ENCODE measurements at regions not wholly inside any gene's neighbourhood (a gene's known extent, or its start where the extent isn't known, plus 50 kb on each side); places are given as distances from the start of the nearest gene placed in this dataset.

GRCh38 chr16:35188288-35189155 lies 1729.1 kb downstream of the TP53TG3F start:
- Histone ChIP-seq H3K79me2 (ENCODE audit: control insufficient read depth, low read length) (no peaks in the 10 kb centered on the region), H3K36me3 (ENCODE audit: control insufficient read depth, low read length) (no peaks in the 10 kb centered on the region), H3F3A (ENCODE audit: control insufficient read depth, insufficient read depth) (no peaks in the 10 kb centered on the region), H3K9me3 (ENCODE audit: control insufficient read depth, insufficient read depth, low read length) (peaks cover 11% of the 10 kb centered on the region; the same call in 1 of the 2 replicates), H3K4me1 (ENCODE audit: control insufficient read depth, low read length) (no peaks in the 10 kb centered on the region), H3K27me3 (ENCODE audit: control insufficient read depth, low read length) (no peaks in the 10 kb centered on the region), H3K4me3 (ENCODE audit: low read length) (no peak overlapping the region), H3K27ac (ENCODE audit: low read depth, low read length) (no peak overlapping the region), H3K9me2 (replicated peaks; ENCODE audit: control insufficient read depth, low read length) (no peaks in the 10 kb centered on the region), H3K4me2 (ENCODE audit: low read length) (no peak overlapping the region), H4K20me1 (ENCODE audit: control insufficient read depth, insufficient read depth, low read depth, low read length) (no peaks in the 10 kb centered on the region)
- TF ChIP-seq CTCF (IDR thresholded peaks at IDR 0.05; ENCODE audit: low read depth, low read length, poor library complexity, severe bottlenecking) (no peak), EZH2phosphoT487 (IDR thresholded peaks at IDR 0.05; ENCODE audit: borderline replicate concordance, low read length) (no peak)

GRCh38 chr16:35192993-35193392 lies 1733.6 kb downstream of the TP53TG3F start:
- H3K4me3 ChIP-seq (ENCODE audit: low read length) = no peak overlapping the region
- no peaks in the 10 kb centered on the region for H3K79me2 ChIP-seq (ENCODE audit: control insufficient read depth, low read length)
- TF ChIP-seq EZH2phosphoT487 (IDR thresholded peaks at IDR 0.05; ENCODE audit: borderline replicate concordance, low read length) = no peak
- TF ChIP-seq CTCF (IDR thresholded peaks at IDR 0.05; ENCODE audit: low read depth, low read length, poor library complexity, severe bottlenecking) = no peak
- H3K4me1 ChIP-seq (ENCODE audit: control insufficient read depth, low read length) = no peaks in the 10 kb centered on the region
- no peaks in the 10 kb centered on the region for H3F3A ChIP-seq (ENCODE audit: control insufficient read depth, insufficient read depth)
- no peaks in the 10 kb centered on the region for H4K20me1 ChIP-seq (ENCODE audit: control insufficient read depth, insufficient read depth, low read depth, low read length)
- H3K27ac ChIP-seq (ENCODE audit: low read depth, low read length) = no peak overlapping the region
- H3K4me2 ChIP-seq (ENCODE audit: low read length) = no peak overlapping the region
- no peaks in the 10 kb centered on the region for H3K36me3 ChIP-seq (ENCODE audit: control insufficient read depth, low read length)
- no peaks in the 10 kb centered on the region for H3K27me3 ChIP-seq (ENCODE audit: control insufficient read depth, low read length)
- no peaks in the 10 kb centered on the region for H3K9me2 ChIP-seq (replicated peaks; ENCODE audit: control insufficient read depth, low read length)
- H3K9me3 ChIP-seq (ENCODE audit: control insufficient read depth, insufficient read depth, low read length) = peaks cover 18% of the 10 kb centered on the region; the same call in 1 of the 2 replicates

- Histone ChIP-seq H3K9me2 (replicated peaks; ENCODE audit: control insufficient read depth, low read length) (no peaks in the 10 kb centered on the region), H3K4me1 (ENCODE audit: control insufficient read depth, low read length) (no peaks in the 10 kb centered on the region), H3K36me3 (ENCODE audit: control insufficient read depth, low read length) (no peaks in the 10 kb centered on the region), H3K27ac (ENCODE audit: low read depth, low read length) (no peak overlapping the region), H3K27me3 (ENCODE audit: control insufficient read depth, low read length) (no peaks in the 10 kb centered on the region), H3K4me3 (ENCODE audit: low read length) (no peak overlapping the region), H3K9me3 (ENCODE audit: control insufficient read depth, insufficient read depth, low read length) (peaks cover 14% of the 10 kb centered on the region; the same call in 1 of the 2 replicates), H3K79me2 (ENCODE audit: control insufficient read depth, low read length) (no peaks in the 10 kb centered on the region), H4K20me1 (ENCODE audit: control insufficient read depth, insufficient read depth, low read depth, low read length) (no peaks in the 10 kb centered on the region), H3F3A (ENCODE audit: control insufficient read depth, insufficient read depth) (no peaks in the 10 kb centered on the region), H3K4me2 (ENCODE audit: low read length) (no peak overlapping the region)
- no peak for TF ChIP-seq EZH2phosphoT487 (IDR thresholded peaks at IDR 0.05; ENCODE audit: borderline replicate concordance, low read length)
- TF ChIP-seq CTCF (IDR thresholded peaks at IDR 0.05; ENCODE audit: low read depth, low read length, poor library complexity, severe bottlenecking) = no peak
These were observed 1734.5 kb downstream of the TP53TG3F start for GRCh38 chr16:35193956-35194355.

Measured in DOHH2 (cell line).